ENCODE measurements at regions not wholly inside any gene's neighbourhood (a gene's known extent, or its start where the extent isn't known, plus 50 kb on each side); places are given as distances from the start of the nearest gene placed in this dataset.

- TF ChIP-seq EZH2 (optimal IDR thresholded peaks at IDR 0.05; ENCODE audit: low read depth, low read length) (no peak), CTCF (IDR thresholded peaks at IDR 0.05; ENCODE audit: low read length) (no peak)
Measured at GRCh38 chr1:243910607-243911006, 60.6 kb upstream of the AKT3 start.

All from MM.1S (cell line).